OCI-LY7 (cell line): ENCODE measurements at regions not wholly inside any gene's neighbourhood (a gene's known extent, or its start where the extent isn't known, plus 50 kb on each side); places are given as distances from the start of the nearest gene placed in this dataset.

Source experiments
- BruUV-seq: library from RNA; stranded (reverse); fragments of 400-500 nt; replicated peaks from 2 replicates; lab custom pipeline; 2021; lab: Mats Ljungman, UMichigan
- CTCF ChIA-PET: fragments of 300-600 bp; sonication (Branson Sonifier 250); formaldehyde crosslinking; loops from one replicate; lab custom pipeline; 2022; ENCODE audit warnings: antibody characterized with exemption; ENCODE audit not compliant: unreplicated experiment; lab: Charles Lee
- POLR2A ChIA-PET: fragments of 300-600 bp; sonication (Branson Sonifier 250); formaldehyde crosslinking; loops from one replicate; lab custom pipeline; 2022; ENCODE audit warnings: antibody characterized with exemption; lab: Charles Lee
- DNase-seq: peaks from one replicate; pipeline ENCODE4 v3.0.0-alpha.2; 2015; ENCODE audit warnings: low spot score
- H2AFZ ChIP-seq: fragments of 200-600 bp; sonication (generic), shearing (Covaris generic); 2 replicates; pipeline ENCODE4 v1.6.1; 2014; ENCODE audit warnings: mild to moderate bottlenecking, antibody characterized with exemption, low read length, moderate library complexity
- H3K27ac ChIP-seq: fragments of 200-600 bp; sonication (generic); 2 replicates; pipeline ENCODE4 v1.5.1; 2014; ENCODE audit warnings: mixed run types, low read depth, mild to moderate bottlenecking, moderate library complexity, low read length, inconsistent platforms; ENCODE audit not compliant: poor library complexity, severe bottlenecking
- H3K36me3 ChIP-seq: fragments of 200-600 bp; sonication (generic); 2 replicates; pipeline ENCODE4 v1.6.1; 2014; ENCODE audit warnings: mild to moderate bottlenecking, antibody characterized with exemption, low read length, moderate library complexity, mixed read lengths; ENCODE audit not compliant: insufficient read depth
- H3K4me1 ChIP-seq: fragments of 200-600 bp; sonication (generic); 2 replicates; pipeline ENCODE4 v1.5.1; 2014; ENCODE audit warnings: mild to moderate bottlenecking, low read length; ENCODE audit not compliant: insufficient read depth, poor library complexity, severe bottlenecking
- H3K4me2 ChIP-seq: fragments of 200-600 bp; sonication (generic); 2 replicates; pipeline ENCODE4 v1.6.1; 2014; ENCODE audit warnings: mild to moderate bottlenecking, low read length
- H3K4me3 ChIP-seq: fragments of 200-600 bp; sonication (generic); 2 replicates; pipeline ENCODE4 v1.5.1; 2014; ENCODE audit warnings: mild to moderate bottlenecking, low read depth, low read length; ENCODE audit not compliant: poor library complexity, severe bottlenecking
- H3K79me2 ChIP-seq: fragments of 200-600 bp; sonication (generic); 2 replicates; pipeline ENCODE4 v1.6.1; 2016; ENCODE audit warnings: low read depth, mild to moderate bottlenecking, low read length, moderate library complexity, mixed read lengths; ENCODE audit not compliant: insufficient read depth
- H3K9me2 ChIP-seq: fragments of 200-600 bp; sonication (generic); 2 replicates; pipeline ENCODE4 v1.6.1; 2016; ENCODE audit warnings: mild to moderate bottlenecking, low read length, mixed read lengths; ENCODE audit not compliant: insufficient read depth
- H3K9me3 ChIP-seq: fragments of 200-600 bp; sonication (generic); 2 replicates; pipeline ENCODE4 v1.6.1; 2014; ENCODE audit warnings: mild to moderate bottlenecking, mixed run types, low read length, mixed read lengths
- H4K20me1 ChIP-seq: fragments of 200-600 bp; sonication (generic); 2 replicates; pipeline ENCODE4 v1.6.1; 2014; ENCODE audit warnings: mild to moderate bottlenecking, antibody characterized with exemption, low read length, moderate library complexity, mixed read lengths; ENCODE audit not compliant: insufficient read depth
- EZH2phosphoT487 ChIP-seq: fragments of 200-600 bp; sonication (generic); IDR thresholded peaks from 2 replicates; pipeline ENCODE4 v1.6.1; 2018; ENCODE audit warnings: low read depth, borderline replicate concordance, mild to moderate bottlenecking, mixed run types, antibody characterized with exemption, low read length, moderate library complexity, mixed read lengths
- intact Hi-C: fragments of 100-400 bp; cut with micrococcal nuclease; formaldehyde crosslinking; loops from one replicate; pipeline ENCODE4 v1.10.0; 2022; ENCODE audit not compliant: unreplicated experiment
- TF ChIP-seq, protein P1 (sequence below): fragments of 200-600 bp; sonication (generic); conservative IDR thresholded peaks from 2 replicates; pipeline ENCODE4 v1.5.1; 2014; ENCODE audit warnings: mild to moderate bottlenecking, antibody characterized with exemption, low read length, moderate library complexity, mixed read lengths

DNA sequence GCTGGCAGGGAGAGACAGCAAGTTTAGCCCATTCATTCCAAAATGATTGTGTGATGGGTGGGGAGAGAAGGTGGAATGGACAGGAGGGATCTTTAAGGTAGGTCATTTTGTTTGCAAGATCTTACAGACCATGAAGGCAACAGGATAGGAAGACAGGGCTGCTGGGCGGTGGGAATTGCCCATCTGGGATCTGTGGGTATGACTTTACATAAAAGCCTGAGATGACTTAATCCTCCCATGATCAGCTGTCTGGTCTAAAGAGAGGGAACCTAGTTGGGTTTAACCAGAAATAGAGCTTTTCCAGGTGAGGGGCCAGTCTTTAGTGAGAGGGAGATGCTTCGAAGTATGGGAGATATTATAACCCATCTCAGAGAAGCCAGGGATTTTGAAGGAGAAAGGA, 153.7 kb downstream of the KLF6 start:
- POLR2A ChIA-PET = interaction anchor here (1.5 to 1.6 kb wide), 2 partner anchors 10 to 146 kb away, joined by 3 to 6 read pairs; no protein-coding TSS in a partner anchor

DNA sequence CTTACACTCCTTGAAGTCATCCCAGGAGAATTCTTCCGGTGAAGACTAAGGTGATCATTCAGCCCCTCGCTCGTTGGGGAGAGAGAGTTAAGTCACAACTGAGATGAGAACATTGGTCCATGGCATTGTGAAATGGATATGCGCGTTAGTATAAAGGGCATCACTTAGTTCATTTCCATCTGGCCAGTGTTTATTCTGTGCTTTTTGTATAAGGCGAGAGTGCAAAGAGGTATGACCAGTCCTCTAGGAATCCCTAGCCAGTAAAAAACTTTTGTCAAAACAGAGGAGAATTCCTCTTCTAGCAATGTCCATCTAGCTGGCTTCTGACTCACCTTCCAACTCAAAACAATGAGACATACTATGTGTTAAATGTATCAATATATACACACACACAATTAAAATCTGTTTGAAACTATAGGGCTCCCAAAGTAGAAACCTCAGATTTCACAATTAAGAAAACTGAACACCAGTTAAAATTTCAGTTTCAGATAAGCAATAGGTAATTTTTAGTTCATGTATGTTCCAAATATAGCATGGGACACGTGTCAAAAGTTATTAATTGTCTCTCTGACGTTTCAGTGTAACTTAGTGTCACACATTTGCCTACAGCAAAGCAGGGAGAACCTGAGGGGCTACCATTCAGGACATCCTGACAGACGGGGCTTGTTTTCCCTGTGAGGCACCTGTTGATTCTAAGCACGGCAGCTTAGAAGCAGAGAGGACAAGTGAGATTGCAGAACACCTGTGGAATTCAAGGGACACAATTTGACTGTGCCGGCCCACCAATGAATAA, 158.9 kb downstream of the KLF6 start:
- Histone ChIP-seq H4K20me1 (no peaks in the 10 kb centered on the region), H3K9me2 (no peaks in the 10 kb centered on the region), H3K4me1 (peaks cover 64% of the 10 kb centered on the region), H3K4me2 (peak overlapping the region; percentile 80), H3K4me3 (peak overlapping the region; percentile 32), H2AFZ (peak overlapping the region; percentile 56; the same call in 1 of the 2 replicates), H3K9me3 (peaks cover 15% of the 10 kb centered on the region; the same call in 1 of the 2 replicates), H3K79me2 (no peaks in the 10 kb centered on the region), H3K27ac (peak overlapping the region; percentile 94), H3K36me3 (peaks cover 8% of the 10 kb centered on the region; the same call in 1 of the 2 replicates)
- POLR2A ChIA-PET = interaction anchor here (1.1 to 3.1 kb wide), 9 partner anchors 8 to 509 kb away, joined by 3 to 16 read pairs (median 3); partner anchors contain the start of gene KLF6
- intact Hi-C loops = loop anchor here (2.0 to 5.0 kb wide), 3 partner anchors 185 to 511 kb away; no protein-coding TSS in a partner anchor
- CTCF ChIA-PET = no interaction called here
- peak; percentile 91 for DNase-seq
- TF ChIP-seq EZH2phosphoT487 = no peak
- TF ChIP-seq, protein P1, sequence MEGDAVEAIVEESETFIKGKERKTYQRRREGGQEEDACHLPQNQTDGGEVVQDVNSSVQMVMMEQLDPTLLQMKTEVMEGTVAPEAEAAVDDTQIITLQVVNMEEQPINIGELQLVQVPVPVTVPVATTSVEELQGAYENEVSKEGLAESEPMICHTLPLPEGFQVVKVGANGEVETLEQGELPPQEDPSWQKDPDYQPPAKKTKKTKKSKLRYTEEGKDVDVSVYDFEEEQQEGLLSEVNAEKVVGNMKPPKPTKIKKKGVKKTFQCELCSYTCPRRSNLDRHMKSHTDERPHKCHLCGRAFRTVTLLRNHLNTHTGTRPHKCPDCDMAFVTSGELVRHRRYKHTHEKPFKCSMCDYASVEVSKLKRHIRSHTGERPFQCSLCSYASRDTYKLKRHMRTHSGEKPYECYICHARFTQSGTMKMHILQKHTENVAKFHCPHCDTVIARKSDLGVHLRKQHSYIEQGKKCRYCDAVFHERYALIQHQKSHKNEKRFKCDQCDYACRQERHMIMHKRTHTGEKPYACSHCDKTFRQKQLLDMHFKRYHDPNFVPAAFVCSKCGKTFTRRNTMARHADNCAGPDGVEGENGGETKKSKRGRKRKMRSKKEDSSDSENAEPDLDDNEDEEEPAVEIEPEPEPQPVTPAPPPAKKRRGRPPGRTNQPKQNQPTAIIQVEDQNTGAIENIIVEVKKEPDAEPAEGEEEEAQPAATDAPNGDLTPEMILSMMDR = no peak
- no TSS peak for BruUV-seq

More for the DNA sequence above, 153.7 kb downstream of the KLF6 start:
- TF ChIP-seq, protein P1 = no peak
- TF ChIP-seq EZH2phosphoT487 = no peak
- CTCF ChIA-PET = interaction anchor here (0.6 kb wide), 1 partner anchor 79 kb away, joined by 4 read pairs; no protein-coding TSS in a partner anchor
- no peak overlapping the region for H3K4me3 ChIP-seq
- no peak for DNase-seq
- peaks cover 18% of the 10 kb centered on the region for H3K4me1 ChIP-seq
- intact Hi-C loops = no loop called here
- H3K36me3 ChIP-seq = no peaks in the 10 kb centered on the region
- no peaks in the 10 kb centered on the region for H4K20me1 ChIP-seq
- H3K79me2 ChIP-seq = no peaks in the 10 kb centered on the region
- no peaks in the 10 kb centered on the region for H3K9me3 ChIP-seq
- no peak overlapping the region for H3K27ac ChIP-seq
- no peak overlapping the region for H3K4me2 ChIP-seq
- no TSS peak for BruUV-seq
- no peaks in the 10 kb centered on the region for H3K9me2 ChIP-seq
- H2AFZ ChIP-seq = no peak overlapping the region
